ENCODE measurements at regions not wholly inside any gene's neighbourhood (a gene's known extent, or its start where the extent isn't known, plus 50 kb on each side); places are given as distances from the start of the nearest gene placed in this dataset.

DNA sequence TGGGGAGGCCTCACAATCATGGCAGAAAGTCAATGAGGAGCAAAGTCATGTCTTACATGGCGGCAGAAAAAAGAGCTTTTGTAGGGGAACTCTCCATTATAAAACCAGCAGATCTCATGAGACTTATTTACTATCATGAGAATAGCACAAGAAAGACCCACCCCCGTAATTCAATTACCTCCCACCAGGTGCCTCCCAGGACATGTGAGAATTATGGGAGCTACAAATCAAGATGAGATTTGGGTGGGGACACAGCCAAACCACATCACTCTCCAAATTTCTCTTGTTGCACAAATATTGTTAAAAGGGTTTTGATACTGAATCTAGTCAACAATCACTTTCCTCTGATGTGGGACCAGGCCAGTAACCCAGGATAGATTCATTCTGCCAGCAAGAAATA is 1176.1 kb downstream of the CDH9 start:
- TF ChIP-seq CTCF (IDR thresholded peaks at IDR 0.05), result no peak
- TF ChIP-seq POLR2A (IDR thresholded peaks at IDR 0.05), result no peak

Data from heart left ventricle (tissue), 13 donors.